VCaP (cell line): ENCODE measurements at regions not wholly inside any gene's neighbourhood (a gene's known extent, or its start where the extent isn't known, plus 50 kb on each side); places are given as distances from the start of the nearest gene placed in this dataset.

Experiments used
- H3K27ac ChIP-seq: fragments of 450-650 bp; 2 replicates; pipeline ENCODE4 v1.5.1; 2017
- TF ChIP-seq, protein P1 (sequence below): fragments of 450-650 bp; conservative IDR thresholded peaks from 2 replicates; pipeline ENCODE4 v1.5.1; 2017; ENCODE audit warnings: mild to moderate bottlenecking, moderate library complexity

DNA sequence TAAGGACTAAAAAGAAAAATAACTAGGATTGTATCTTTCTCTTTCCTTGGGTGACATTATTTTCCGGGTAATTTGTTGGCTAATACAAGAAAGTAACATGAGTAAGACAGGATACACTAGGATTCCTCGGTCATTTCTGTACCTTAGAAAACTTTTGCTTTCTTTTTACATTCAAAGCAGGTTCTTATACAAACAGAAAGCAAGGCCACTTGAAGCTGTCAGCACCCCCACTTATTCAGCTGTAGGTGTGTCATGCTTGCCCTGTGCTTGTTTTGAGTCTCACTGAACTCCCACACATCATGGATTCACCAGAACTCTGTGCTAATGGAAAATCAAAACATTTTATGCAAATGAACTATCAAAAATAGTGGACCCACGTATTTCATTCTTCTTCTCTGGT, 266.8 kb upstream of the CLEC14A start:
- H3K27ac ChIP-seq, result no peak overlapping the region
- TF ChIP-seq, protein P1, sequence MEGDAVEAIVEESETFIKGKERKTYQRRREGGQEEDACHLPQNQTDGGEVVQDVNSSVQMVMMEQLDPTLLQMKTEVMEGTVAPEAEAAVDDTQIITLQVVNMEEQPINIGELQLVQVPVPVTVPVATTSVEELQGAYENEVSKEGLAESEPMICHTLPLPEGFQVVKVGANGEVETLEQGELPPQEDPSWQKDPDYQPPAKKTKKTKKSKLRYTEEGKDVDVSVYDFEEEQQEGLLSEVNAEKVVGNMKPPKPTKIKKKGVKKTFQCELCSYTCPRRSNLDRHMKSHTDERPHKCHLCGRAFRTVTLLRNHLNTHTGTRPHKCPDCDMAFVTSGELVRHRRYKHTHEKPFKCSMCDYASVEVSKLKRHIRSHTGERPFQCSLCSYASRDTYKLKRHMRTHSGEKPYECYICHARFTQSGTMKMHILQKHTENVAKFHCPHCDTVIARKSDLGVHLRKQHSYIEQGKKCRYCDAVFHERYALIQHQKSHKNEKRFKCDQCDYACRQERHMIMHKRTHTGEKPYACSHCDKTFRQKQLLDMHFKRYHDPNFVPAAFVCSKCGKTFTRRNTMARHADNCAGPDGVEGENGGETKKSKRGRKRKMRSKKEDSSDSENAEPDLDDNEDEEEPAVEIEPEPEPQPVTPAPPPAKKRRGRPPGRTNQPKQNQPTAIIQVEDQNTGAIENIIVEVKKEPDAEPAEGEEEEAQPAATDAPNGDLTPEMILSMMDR, result no peak

DNA sequence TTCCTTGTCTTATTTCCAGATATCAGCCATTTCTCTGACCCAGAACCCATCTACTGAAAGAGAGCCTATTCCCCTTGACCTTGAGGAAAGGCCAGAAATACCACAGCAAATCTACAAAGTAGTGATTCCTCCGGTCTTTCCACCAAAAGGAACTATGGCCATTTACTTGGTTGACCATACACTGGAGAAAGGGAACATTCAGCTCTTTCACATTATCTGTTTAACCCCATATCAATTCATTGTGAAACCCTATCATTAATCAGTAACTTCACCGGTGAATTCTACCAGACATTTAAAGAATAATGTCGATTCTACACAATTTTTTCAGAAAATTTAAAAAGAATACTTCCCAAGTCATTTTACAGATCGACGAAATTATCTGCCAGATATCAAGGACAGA, 265.7 kb upstream of the CLEC14A start:
- TF ChIP-seq, protein P1, result no peak
- H3K27ac ChIP-seq, result no peak overlapping the region

DNA sequence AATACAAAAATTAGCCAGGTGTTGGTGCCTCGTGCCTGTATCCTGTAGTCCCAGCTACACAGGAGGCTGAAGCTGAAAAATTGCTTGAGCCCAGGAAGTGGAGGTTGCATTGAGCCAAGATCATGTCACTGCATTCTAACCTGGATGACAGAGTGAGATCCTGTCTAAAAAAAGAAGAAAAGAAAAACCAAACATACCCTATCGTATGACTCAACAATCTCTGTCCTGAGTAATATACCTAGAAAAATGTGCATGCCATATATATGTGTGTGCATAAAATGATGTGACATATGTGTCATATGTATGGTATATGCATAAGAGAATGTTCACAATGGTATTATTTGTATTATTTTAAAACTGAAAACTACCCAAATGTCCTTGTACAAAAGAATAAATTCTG, 261.5 kb upstream of the CLEC14A start:
- H3K27ac ChIP-seq, result no peak overlapping the region
- TF ChIP-seq, protein P1, result no peak

DNA sequence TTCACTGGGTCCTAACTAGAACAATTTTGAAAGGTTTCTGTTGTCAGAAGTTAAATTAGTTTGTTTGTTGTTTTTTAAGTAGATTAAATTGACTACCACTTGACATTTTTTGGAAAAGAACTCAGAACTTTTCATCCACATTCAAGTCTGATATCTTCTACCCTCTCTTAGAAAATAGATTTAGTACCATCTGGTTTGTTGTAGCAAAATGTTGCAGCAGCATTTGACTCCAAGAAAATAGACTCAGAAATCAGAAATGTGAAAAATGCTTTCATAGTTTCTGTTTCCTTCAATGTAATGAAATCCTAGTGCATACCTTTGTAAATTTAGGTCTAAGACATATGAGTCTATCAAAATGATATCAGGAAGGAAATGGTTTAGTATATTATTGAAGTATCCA, 256.3 kb upstream of the CLEC14A start:
- H3K27ac ChIP-seq, result no peak overlapping the region
- TF ChIP-seq, protein P1, result no peak

DNA sequence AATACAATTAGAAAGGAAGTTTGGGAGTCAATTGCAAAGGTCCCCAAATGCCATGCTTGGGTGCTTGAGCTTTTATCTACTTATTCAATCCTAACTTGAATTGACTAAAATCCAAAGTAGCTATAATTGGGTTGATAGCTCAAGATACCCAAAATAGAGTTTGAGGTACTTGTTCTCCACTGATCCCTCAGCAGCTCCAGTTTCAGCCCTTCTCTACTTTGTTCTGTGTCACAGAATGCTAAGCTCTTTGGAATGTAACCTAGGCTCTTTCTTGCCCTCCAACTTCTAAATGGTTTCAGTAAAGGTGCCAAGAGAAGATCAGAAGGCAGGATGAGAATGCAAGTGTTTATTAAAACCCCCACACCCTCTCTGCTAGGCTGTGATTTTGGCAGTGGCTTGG, 251.4 kb upstream of the CLEC14A start:
- no peak overlapping the region for H3K27ac ChIP-seq
- TF ChIP-seq, protein P1, result no peak

DNA sequence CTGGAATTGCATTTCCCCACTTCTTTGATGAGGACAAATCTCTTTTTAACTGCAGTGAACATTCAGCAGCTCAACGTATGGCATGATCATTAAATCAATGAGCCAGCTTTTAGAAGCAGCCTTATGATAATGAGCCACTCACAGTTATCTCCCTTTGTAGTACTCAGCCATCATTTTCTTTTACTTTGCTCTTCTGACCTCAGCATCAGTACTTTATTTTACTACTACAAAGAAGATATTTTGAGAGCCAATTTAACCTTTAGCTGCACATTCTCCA, 250.0 kb upstream of the CLEC14A start:
- H3K27ac ChIP-seq, result no peak overlapping the region
- TF ChIP-seq, protein P1, result no peak

DNA sequence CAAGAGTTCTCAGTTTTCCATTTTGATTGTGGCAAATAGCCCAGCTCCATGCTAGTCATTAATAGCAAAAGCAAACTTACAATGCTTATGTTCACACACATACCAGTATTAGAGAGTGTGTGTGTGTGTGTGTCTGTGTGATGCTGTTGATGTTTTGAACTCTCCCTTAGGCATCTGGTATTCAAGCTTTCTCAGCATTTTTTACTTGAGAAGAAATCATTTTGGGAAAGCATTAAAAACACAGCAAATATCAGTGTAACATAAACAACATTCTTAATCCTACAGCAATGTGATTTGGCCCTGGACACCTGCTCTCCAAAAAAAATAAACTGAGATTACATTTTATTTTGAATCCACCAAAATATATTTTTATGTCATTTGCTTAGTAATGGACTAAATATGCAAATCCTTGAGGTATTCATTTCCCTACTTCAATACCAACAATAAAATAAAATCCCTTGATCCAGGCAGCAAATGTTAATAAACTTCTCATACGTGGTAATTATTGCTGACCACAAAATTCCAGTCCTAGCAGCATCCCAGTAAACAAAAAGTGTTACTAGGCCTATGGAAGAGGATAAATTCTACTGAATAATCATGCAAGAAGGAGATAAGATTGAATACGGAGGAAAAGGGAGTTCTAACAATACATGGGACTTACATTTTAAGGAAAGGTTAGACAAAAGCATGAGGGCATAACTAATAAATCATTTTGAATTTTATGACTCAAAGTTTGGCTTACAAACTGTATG, 249.5 kb upstream of the CLEC14A start:
- H3K27ac ChIP-seq, result no peak overlapping the region
- TF ChIP-seq, protein P1, result no peak
